ENCODE measurements at regions not wholly inside any gene's neighbourhood (a gene's known extent, or its start where the extent isn't known, plus 50 kb on each side); places are given as distances from the start of the nearest gene placed in this dataset.
A peak's percentile ranks its signal among the peaks of the same experiment; 100 is the strongest.

GRCh38 chr15:62849316-62850106 lies 193.0 kb upstream of the TPM1 start:
- H2AFZ ChIP-seq (ENCODE audit: control insufficient read depth, low read length): no peak overlapping the region
- H3K9me3 ChIP-seq (ENCODE audit: control insufficient read depth, low read depth, low read length): no peaks in the 10 kb centered on the region
- FAIRE-seq: no peak
- H3K36me3 ChIP-seq (ENCODE audit: control insufficient read depth in 2 of 2, extremely low read depth in 1 of 2, insufficient read depth in 2 of 2, low read length in 2 of 2): no peaks in the 10 kb centered on the region
- H3K4me3 ChIP-seq (ENCODE audit: control insufficient read depth in 2 of 3, extremely low read depth in 1 of 3, insufficient read depth in 2 of 3, low read depth in 1 of 3, low read length in 3 of 3): no peak overlapping the region
- no peaks in the 10 kb centered on the region for H3K27me3 ChIP-seq (ENCODE audit: control insufficient read depth, extremely low read depth, insufficient read depth, low read length)
- peaks cover 23% of the 10 kb centered on the region for H3K4me1 ChIP-seq (ENCODE audit: control insufficient read depth, extremely low read depth, insufficient read depth, low read length)
- no peak for TF ChIP-seq EZH2 (IDR thresholded peaks at IDR 0.05; ENCODE audit: low read length)
- no peak for TF ChIP-seq CTCF (optimal IDR thresholded peaks at IDR 0.05 in 1 of 3, IDR thresholded peaks at IDR 0.05 in 1 of 3, conservative IDR thresholded peaks at IDR 0.05 in 1 of 3; ENCODE audit: extremely low read depth in 1 of 3, insufficient read depth in 2 of 3, low read length in 3 of 3)
- H3K9ac ChIP-seq (ENCODE audit: control insufficient read depth, extremely low read depth, insufficient read depth, low read length): no peak overlapping the region
- H3K27ac ChIP-seq (ENCODE audit: control insufficient read depth, insufficient read depth, low read length): no peak overlapping the region
- no peak overlapping the region for H3K4me2 ChIP-seq (ENCODE audit: control insufficient read depth, extremely low read depth, insufficient read depth, low read depth, low read length)
- DNase-seq (ENCODE audit: low read depth, low spot score): no peak
- dilution Hi-C loops (cut with MboI; ENCODE audit: extremely low pct_ligation_motif_present, low sequenced_read_pairs): no loop called here
- no peaks in the 10 kb centered on the region for H3K79me2 ChIP-seq (ENCODE audit: control insufficient read depth, insufficient read depth, low read length)
- no peaks in the 10 kb centered on the region for H3K9me1 ChIP-seq (ENCODE audit: control insufficient read depth, extremely low read depth, insufficient read depth, low read length)
- no peaks in the 10 kb centered on the region for H4K20me1 ChIP-seq (ENCODE audit: control insufficient read depth, extremely low read depth, insufficient read depth, low read length)

- Histone ChIP-seq H3K9me3 (ENCODE audit: control insufficient read depth, low read depth, low read length) (no peaks in the 10 kb centered on the region), H3K27ac (ENCODE audit: control insufficient read depth, insufficient read depth, low read length) (no peak overlapping the region), H3K36me3 (ENCODE audit: control insufficient read depth in 2 of 2, extremely low read depth in 1 of 2, insufficient read depth in 2 of 2, low read length in 2 of 2) (no peaks in the 10 kb centered on the region), H3K4me3 (ENCODE audit: control insufficient read depth in 2 of 3, extremely low read depth in 1 of 3, insufficient read depth in 2 of 3, low read depth in 1 of 3, low read length in 3 of 3) (no peak overlapping the region), H3K4me1 (ENCODE audit: control insufficient read depth, extremely low read depth, insufficient read depth, low read length) (peaks cover 23% of the 10 kb centered on the region), H3K9me1 (ENCODE audit: control insufficient read depth, extremely low read depth, insufficient read depth, low read length) (no peaks in the 10 kb centered on the region), H3K79me2 (ENCODE audit: control insufficient read depth, insufficient read depth, low read length) (no peaks in the 10 kb centered on the region), H3K27me3 (ENCODE audit: control insufficient read depth, extremely low read depth, insufficient read depth, low read length) (no peaks in the 10 kb centered on the region), H2AFZ (ENCODE audit: control insufficient read depth, low read length) (no peak overlapping the region), H3K9ac (ENCODE audit: control insufficient read depth, extremely low read depth, insufficient read depth, low read length) (no peak overlapping the region), H3K4me2 (ENCODE audit: control insufficient read depth, extremely low read depth, insufficient read depth, low read depth, low read length) (no peak overlapping the region), H4K20me1 (ENCODE audit: control insufficient read depth, extremely low read depth, insufficient read depth, low read length) (no peaks in the 10 kb centered on the region)
- DNase-seq (ENCODE audit: low read depth, low spot score): no peak
- dilution Hi-C loops (cut with MboI; ENCODE audit: extremely low pct_ligation_motif_present, low sequenced_read_pairs): no loop called here
- FAIRE-seq: peak; percentile 5
- no peak for TF ChIP-seq CTCF (optimal IDR thresholded peaks at IDR 0.05 in 1 of 3, IDR thresholded peaks at IDR 0.05 in 1 of 3, conservative IDR thresholded peaks at IDR 0.05 in 1 of 3; ENCODE audit: extremely low read depth in 1 of 3, insufficient read depth in 2 of 3, low read length in 3 of 3)
- TF ChIP-seq EZH2 (IDR thresholded peaks at IDR 0.05; ENCODE audit: low read length): no peak
These were observed 192.2 kb upstream of the TPM1 start for GRCh38 chr15:62850318-62850717.

Measured in keratinocyte (primary cell).